ENCODE measurements at regions not wholly inside any gene's neighbourhood (a gene's known extent, or its start where the extent isn't known, plus 50 kb on each side); places are given as distances from the start of the nearest gene placed in this dataset.

DNA sequence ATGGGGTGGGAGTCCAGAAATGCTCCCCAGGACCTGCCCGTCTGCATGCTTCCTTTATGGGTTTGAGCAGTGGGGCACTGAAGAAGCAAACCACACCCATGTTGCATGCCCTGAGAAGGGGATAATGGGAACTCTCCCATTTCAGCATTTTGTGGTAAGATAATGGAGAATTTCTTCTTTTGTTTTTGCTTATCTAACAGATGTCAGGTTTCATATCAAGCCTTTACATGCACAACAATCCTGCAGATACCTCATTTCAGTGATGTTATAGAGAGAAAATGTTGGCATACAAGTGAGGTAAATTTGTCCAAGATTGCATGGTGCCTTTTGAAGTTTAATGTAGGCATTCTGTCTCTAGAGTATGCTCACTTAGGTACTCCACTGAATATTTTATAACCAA is 177.0 kb downstream of the ALX1 start:
- TF ChIP-seq POLR2A (IDR thresholded peaks at IDR 0.05; ENCODE audit: low read depth) = no peak
- no peak for TF ChIP-seq POLR2AphosphoS5 (IDR thresholded peaks at IDR 0.05)
- TF ChIP-seq, protein P1, sequence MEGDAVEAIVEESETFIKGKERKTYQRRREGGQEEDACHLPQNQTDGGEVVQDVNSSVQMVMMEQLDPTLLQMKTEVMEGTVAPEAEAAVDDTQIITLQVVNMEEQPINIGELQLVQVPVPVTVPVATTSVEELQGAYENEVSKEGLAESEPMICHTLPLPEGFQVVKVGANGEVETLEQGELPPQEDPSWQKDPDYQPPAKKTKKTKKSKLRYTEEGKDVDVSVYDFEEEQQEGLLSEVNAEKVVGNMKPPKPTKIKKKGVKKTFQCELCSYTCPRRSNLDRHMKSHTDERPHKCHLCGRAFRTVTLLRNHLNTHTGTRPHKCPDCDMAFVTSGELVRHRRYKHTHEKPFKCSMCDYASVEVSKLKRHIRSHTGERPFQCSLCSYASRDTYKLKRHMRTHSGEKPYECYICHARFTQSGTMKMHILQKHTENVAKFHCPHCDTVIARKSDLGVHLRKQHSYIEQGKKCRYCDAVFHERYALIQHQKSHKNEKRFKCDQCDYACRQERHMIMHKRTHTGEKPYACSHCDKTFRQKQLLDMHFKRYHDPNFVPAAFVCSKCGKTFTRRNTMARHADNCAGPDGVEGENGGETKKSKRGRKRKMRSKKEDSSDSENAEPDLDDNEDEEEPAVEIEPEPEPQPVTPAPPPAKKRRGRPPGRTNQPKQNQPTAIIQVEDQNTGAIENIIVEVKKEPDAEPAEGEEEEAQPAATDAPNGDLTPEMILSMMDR (IDR thresholded peaks at IDR 0.05) = no peak

Data from esophagus muscularis mucosa (tissue), 3 donors.